Erythroblast (primary cell): ENCODE measurements at regions not wholly inside any gene's neighbourhood (a gene's known extent, or its start where the extent isn't known, plus 50 kb on each side); places are given as distances from the start of the nearest gene placed in this dataset.

Experiments
- DNase-seq, 2 experiments: peaks; one replicate each; lab custom pipeline; 2025; lab: John Stamatoyannopoulos, UW
- GATA1 ChIP-seq: IDR thresholded peaks from 2 replicates; pipeline ENCODE4 v1.6.1; 2011; ENCODE audit warnings: low read depth, mild to moderate bottlenecking, control low read depth, low read length, moderate library complexity
- POLR2A ChIP-seq: IDR thresholded peaks from 2 replicates; pipeline ENCODE4 v1.6.1; 2011; ENCODE audit warnings: mild to moderate bottlenecking, low read length

GRCh38 chr18:40915724-40916123 lies 1039.3 kb upstream of the PIK3C3 start:
- TF ChIP-seq POLR2A (no peak), GATA1 (no peak)
- no peak for DNase-seq

- TF ChIP-seq POLR2A: no peak
- TF ChIP-seq GATA1: no peak
- DNase-seq: peak in 1 of 2 experiments; percentile 45
Observed at GRCh38 chr18:40911582-40912254, 1043.3 kb upstream of the PIK3C3 start.

- DNase-seq: no peak
- no peak for TF ChIP-seq POLR2A
- TF ChIP-seq GATA1: no peak
Observed at GRCh38 chr18:40911041-40911440, 1044.0 kb upstream of the PIK3C3 start.

GRCh38 chr18:40907842-40908241 lies 1047.2 kb upstream of the PIK3C3 start:
- TF ChIP-seq GATA1 (no peak), POLR2A (no peak)
- no peak for DNase-seq

- no peak for DNase-seq
- TF ChIP-seq GATA1 (no peak), POLR2A (no peak)
Observed at GRCh38 chr18:40904295-40904694, 1050.7 kb upstream of the PIK3C3 start.

GRCh38 chr18:40902436-40902835 lies 1052.6 kb upstream of the PIK3C3 start:
- TF ChIP-seq GATA1: no peak
- no peak for TF ChIP-seq POLR2A
- DNase-seq: no peak

DNA sequence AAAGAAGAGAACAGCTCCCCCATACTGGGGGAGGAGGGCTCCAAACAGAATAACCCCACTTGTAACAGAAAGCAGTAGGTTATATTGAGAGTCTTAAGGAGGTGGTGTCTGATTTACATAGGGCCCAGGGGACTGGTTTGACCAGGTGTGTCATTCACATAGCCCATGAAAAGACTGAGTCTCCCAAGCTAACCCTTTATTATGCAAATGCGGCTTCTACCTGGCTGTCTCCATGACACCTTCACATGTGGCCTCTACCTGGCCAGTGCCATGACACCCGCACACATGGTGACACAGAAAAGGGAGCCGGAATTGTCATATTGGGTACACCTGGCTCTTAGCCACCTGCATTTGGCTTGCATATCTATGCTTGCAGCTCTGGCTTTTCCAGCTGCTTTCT lies 1057.2 kb upstream of the PIK3C3 start:
- no peak for DNase-seq
- TF ChIP-seq POLR2A: no peak
- TF ChIP-seq GATA1: no peak

DNA sequence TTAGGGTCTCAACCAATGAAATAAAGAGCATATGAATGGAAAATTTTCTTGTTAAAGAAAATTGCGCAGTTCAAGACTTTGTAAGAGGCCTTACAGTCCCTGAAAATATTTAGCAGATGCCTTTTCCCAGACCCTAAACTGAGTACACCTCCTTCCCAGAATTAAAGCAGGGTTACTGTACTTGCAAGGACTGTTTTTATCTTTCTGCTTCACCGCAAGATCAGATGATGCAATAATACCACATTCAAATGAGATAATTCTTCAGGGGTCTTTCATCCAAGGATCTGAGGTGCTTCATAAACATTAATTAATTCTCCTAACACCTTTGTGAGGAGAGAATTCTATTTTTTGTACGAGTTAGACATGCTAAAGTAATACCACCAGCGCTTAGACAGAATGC lies 1071.8 kb upstream of the PIK3C3 start:
- no peak for TF ChIP-seq POLR2A
- TF ChIP-seq GATA1: no peak
- no peak for DNase-seq

DNA sequence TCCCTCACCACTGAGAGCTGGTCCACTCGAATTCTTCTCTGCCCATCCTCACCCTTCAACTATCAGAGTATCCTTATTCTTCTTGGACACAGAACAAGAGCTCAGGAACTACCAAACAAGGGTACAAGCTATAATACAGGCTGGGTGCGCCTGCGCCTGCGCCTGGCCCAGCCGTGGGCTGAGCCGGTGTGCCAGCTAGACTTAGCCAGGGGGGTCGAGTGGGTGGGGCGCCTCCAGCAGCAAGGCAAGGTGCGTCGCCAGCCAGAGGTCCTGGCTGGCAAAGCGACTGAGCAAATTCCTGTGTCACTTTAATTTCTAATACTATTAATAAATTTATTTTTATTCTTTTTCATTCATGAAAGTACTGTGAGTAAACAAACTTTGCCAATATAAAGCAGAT lies 1072.6 kb upstream of the PIK3C3 start:
- TF ChIP-seq POLR2A: no peak
- TF ChIP-seq GATA1: no peak
- no peak for DNase-seq

DNA sequence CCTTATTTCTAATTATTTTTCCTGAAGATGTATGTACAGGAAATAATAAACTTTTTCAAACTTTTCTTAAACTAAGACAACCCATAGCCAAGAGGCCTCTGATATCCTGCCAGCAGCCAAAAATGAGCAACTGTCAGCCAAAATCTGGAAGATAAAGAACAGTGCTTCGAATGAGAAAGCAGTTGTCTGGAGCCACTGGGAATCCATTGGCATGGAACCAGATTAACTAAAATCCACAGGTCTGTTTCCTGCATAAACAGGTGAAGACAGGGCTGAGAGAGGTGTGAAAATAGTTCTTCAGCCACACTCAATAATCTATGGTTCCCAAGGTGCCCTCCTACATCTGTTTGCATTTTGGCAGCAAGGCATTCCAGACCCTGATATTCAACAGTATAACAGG lies 1076.7 kb upstream of the PIK3C3 start:
- no peak for DNase-seq
- TF ChIP-seq POLR2A (no peak), GATA1 (no peak)

DNA sequence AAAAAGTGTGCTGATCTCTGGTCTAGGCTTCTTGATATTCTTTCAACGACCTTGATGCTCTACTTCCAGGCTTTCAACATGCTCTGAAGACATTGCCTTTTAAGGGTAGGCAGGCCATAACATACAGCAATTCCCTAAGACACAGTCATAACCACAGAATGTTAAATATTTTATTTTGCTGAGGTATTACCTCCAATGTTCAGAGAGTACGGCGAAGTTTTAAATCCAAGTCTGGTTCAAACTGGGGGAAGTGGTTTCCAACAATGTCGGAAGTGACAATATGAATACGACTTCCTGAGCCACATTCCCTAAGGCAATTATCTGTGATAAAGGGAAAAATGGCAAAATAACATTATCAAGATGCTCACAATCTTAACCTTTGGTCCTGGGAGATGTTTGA lies 1077.9 kb upstream of the PIK3C3 start:
- TF ChIP-seq GATA1: no peak
- no peak for TF ChIP-seq POLR2A
- DNase-seq: no peak

DNA sequence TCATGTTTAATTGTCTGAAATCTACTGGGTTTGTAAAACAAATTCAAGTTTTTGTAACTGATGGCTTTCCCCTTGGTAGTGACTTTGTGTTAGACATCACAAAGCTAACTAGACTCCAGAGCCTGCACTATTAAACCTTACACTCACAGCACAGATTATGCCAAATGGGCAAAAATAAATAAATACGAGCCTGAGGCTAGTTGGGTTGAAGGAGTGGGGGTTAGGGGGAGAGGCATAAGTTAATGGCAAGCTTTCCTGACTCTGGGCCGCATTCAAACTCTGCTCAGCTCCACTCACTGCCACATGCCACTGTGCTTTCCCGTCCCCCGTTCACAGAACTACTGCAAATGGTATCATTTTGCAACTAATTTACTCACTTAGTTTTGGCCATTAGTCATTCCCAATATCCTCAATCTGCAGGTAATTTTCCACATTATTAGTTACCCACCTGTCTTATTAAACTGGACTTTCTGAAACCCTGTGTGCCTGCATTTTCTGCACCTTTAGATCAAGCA lies 1079.9 kb upstream of the PIK3C3 start:
- no peak for DNase-seq
- TF ChIP-seq POLR2A (no peak), GATA1 (no peak)

- DNase-seq: no peak
- no peak for TF ChIP-seq GATA1
- TF ChIP-seq POLR2A: no peak
Observed at GRCh38 chr18:40874233-40874632, 1080.8 kb upstream of the PIK3C3 start.

GRCh38 chr18:40868110-40868858 lies 1086.8 kb upstream of the PIK3C3 start:
- peak; percentile 54 to 63 for DNase-seq
- no peak for TF ChIP-seq POLR2A
- no peak for TF ChIP-seq GATA1

- peak; percentile 4 to 31 for DNase-seq
- TF ChIP-seq POLR2A (no peak), GATA1 (no peak)
Observed at GRCh38 chr18:40867459-40867858, 1087.6 kb upstream of the PIK3C3 start.
